Thyroid gland (tissue), 4 donors: ENCODE measurements at regions not wholly inside any gene's neighbourhood (a gene's known extent, or its start where the extent isn't known, plus 50 kb on each side); places are given as distances from the start of the nearest gene placed in this dataset.

Source experiments
- DNase-seq, 2 donors: peaks; one replicate each; pipeline ENCODE4 v3.0.0-alpha.2; 2019
- H3K27ac ChIP-seq, 3 donors: fragments of 200-600 bp; sonication (generic); 1 replicate in 2 of 3; 2 replicates in 1 of 3; pipeline ENCODE4 v1.5.1; 2016 to 2019; ENCODE audit warnings: mild to moderate bottlenecking in 1 of 3, moderate library complexity in 1 of 3
- H3K27me3 ChIP-seq: fragments of 200-600 bp; sonication (generic); one replicate; pipeline ENCODE4 v1.5.1; 2019
- H3K36me3 ChIP-seq, 2 donors: fragments of 200-600 bp; sonication (generic); one replicate each; pipeline ENCODE4 v1.5.1; 2016 to 2019
- H3K4me1 ChIP-seq, 2 donors: fragments of 200-600 bp; sonication (generic); one replicate each; pipeline ENCODE4 v1.5.1; 2017 to 2019
- H3K4me3 ChIP-seq, 3 donors: fragments of 200-600 bp; sonication (generic); replicated peaks in 1 of 3; 1 replicate in 2 of 3; 2 replicates in 1 of 3; pipeline ENCODE4 v1.5.1; 2016; ENCODE audit warnings: mild to moderate bottlenecking in 1 of 3
- H3K9me3 ChIP-seq: fragments of 200-600 bp; sonication (generic); one replicate; pipeline ENCODE4 v1.5.1; 2017
- CTCF ChIP-seq, 6 experiments: fragments of 200-600 bp in 3 of 6; fragments of 450-650 bp in 3 of 6; sonication (generic) in 3 of 6; IDR thresholded peaks; one replicate each; pipeline ENCODE4 v1.5.1; 2016 to 2019; ENCODE audit warnings: antibody characterized with exemption in 6 of 6, mild to moderate bottlenecking in 2 of 6, inconsistent platforms in 1 of 6, moderate library complexity in 1 of 6
- POLR2A ChIP-seq, 2 donors: fragments of 450-650 bp; IDR thresholded peaks; one replicate each; pipeline ENCODE4 v1.6.1; 2017; ENCODE audit warnings: antibody characterized with exemption in 2 of 2, mild to moderate bottlenecking in 2 of 2, moderate library complexity in 1 of 2
- WGBS, 2 donors: methylation state at CpG; one replicate each; pipeline ENCODE4 v1.1.5; 2017; 5-methylcytosine and 5-hydroxymethylcytosine counted together
- intact Hi-C: fragments of 100-400 bp; cut with DNase I; formaldehyde crosslinking; loops from one replicate; pipeline ENCODE4 v1.15.1; 2023

- no peak overlapping the region for H3K4me3 ChIP-seq
- DNase-seq, result no peak
- H3K4me1 ChIP-seq, result no peaks in the 10 kb centered on the region
- intact Hi-C loops, result no loop called here
- no peaks in the 10 kb centered on the region for H3K9me3 ChIP-seq
- no peaks in the 10 kb centered on the region for H3K27me3 ChIP-seq
- no peak overlapping the region for H3K27ac ChIP-seq
- H3K36me3 ChIP-seq, result no peaks in the 10 kb centered on the region
- TF ChIP-seq CTCF (IDR thresholded peaks at IDR 0.05) (no peak), POLR2A (IDR thresholded peaks at IDR 0.05) (no peak)
- 66 to 67% methylated on average over 8 of the region's 8 CpGs for WGBS, 2 donors
These were observed 214.6 kb downstream of the TSN start for GRCh38 chr2:121969766-121970639.

GRCh38 chr2:121972203-121972602 is 216.8 kb downstream of the TSN start:
- Histone ChIP-seq H3K4me1 (peaks cover 3% of the 10 kb centered on the region in 2 donors), H3K9me3 (no peaks in the 10 kb centered on the region), H3K27me3 (no peaks in the 10 kb centered on the region), H3K4me3 (no peak overlapping the region), H3K36me3 (no peaks in the 10 kb centered on the region), H3K27ac (no peak overlapping the region)
- WGBS, 2 donors, result 79 to 82% methylated on average over 5 of the region's 5 CpGs
- intact Hi-C loops, result no loop called here
- DNase-seq, result no peak
- no peak for TF ChIP-seq POLR2A (IDR thresholded peaks at IDR 0.05)
- no peak for TF ChIP-seq CTCF (IDR thresholded peaks at IDR 0.05)

GRCh38 chr2:121974897-121975661 is 219.6 kb downstream of the TSN start:
- H3K9me3 ChIP-seq, result no peaks in the 10 kb centered on the region
- 2 to 5% methylated on average over 13 of the region's 13 CpGs for WGBS, 2 donors
- TF ChIP-seq POLR2A (IDR thresholded peaks at IDR 0.05) (no peak), CTCF (IDR thresholded peaks at IDR 0.05) (peak in 4 of 6 experiments; percentile 29 to 63 (median 50))
- H3K27me3 ChIP-seq, result no peaks in the 10 kb centered on the region
- H3K36me3 ChIP-seq, result no peaks in the 10 kb centered on the region
- DNase-seq, result peak; percentile 3 to 16
- intact Hi-C loops, result no loop called here
- no peak overlapping the region for H3K27ac ChIP-seq
- no peak overlapping the region for H3K4me3 ChIP-seq
- peaks cover 3% of the 10 kb centered on the region in 2 donors for H3K4me1 ChIP-seq

- Histone ChIP-seq H3K27ac (no peak overlapping the region), H3K4me1 (peaks cover 3% of the 10 kb centered on the region in 2 donors), H3K27me3 (no peaks in the 10 kb centered on the region), H3K36me3 (no peaks in the 10 kb centered on the region), H3K9me3 (no peaks in the 10 kb centered on the region), H3K4me3 (no peak overlapping the region)
- WGBS, 2 donors, result 23 to 25% methylated on average over 3 of the region's 3 CpGs
- no peak for DNase-seq
- intact Hi-C loops, result no loop called here
- TF ChIP-seq POLR2A (IDR thresholded peaks at IDR 0.05), result no peak
- TF ChIP-seq CTCF (IDR thresholded peaks at IDR 0.05), result no peak
These were observed 221.5 kb downstream of the TSN start for GRCh38 chr2:121976926-121977325.

- Histone ChIP-seq H3K9me3 (no peaks in the 10 kb centered on the region), H3K27me3 (no peaks in the 10 kb centered on the region), H3K27ac (no peak overlapping the region), H3K36me3 (no peaks in the 10 kb centered on the region), H3K4me1 (peaks cover 3% of the 10 kb centered on the region in 2 donors), H3K4me3 (no peak overlapping the region)
- TF ChIP-seq POLR2A (IDR thresholded peaks at IDR 0.05) (no peak), CTCF (IDR thresholded peaks at IDR 0.05) (no peak)
- WGBS, 2 donors, result 70 to 71% methylated on average over 3 of the region's 3 CpGs
- no peak for DNase-seq
- intact Hi-C loops, result no loop called here
These were observed 221.9 kb downstream of the TSN start for GRCh38 chr2:121977326-121977725.
